NCI-H2107 treated with DMSO at 0.1 percent for 48 hours (cell line): ENCODE measurements at regions not wholly inside any gene's neighbourhood (a gene's known extent, or its start where the extent isn't known, plus 50 kb on each side); places are given as distances from the start of the nearest gene placed in this dataset.

Experiments used
- DNase-seq: peaks from one replicate; lab custom pipeline; 2025; ENCODE audit not compliant: unreplicated experiment; lab: John Stamatoyannopoulos, UW

DNA sequence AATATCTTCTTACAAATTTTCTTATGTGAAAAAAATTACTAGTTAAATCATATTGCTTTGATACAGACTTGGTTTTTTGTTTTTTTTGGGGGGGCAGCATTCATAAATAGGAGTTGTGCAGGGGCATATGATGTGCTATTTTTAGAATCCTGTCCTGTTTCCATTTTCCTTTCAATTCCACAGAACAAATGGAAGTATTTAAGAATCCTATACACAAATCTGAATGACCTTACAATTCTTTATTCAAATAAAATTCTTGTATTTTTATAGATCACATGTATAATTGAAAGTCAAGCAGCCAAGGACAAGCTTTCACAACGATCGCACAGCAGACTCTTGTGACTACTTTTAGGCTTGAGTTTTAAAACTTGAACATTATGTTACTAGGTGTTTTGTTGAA, 523.9 kb downstream of the ANKRD50 start:
- DNase-seq: no peak

DNA sequence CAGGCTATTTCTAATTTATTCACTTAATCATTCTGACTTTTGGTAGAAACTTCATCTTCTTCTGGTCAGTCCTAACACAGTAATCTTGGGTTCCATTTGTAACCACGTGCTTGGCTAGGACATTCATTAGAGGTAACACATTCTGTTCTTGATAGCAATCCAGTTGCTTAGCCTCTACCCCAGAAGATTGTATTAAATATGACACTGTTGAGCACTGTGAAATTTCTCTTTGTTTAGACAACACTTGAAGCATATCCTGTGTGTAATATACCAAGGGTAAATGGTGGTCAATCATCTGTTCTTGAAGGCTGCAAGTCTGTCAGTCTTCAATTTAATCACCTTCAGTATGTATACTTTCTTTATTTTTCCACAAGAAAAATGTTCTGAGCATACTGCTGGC, 523.0 kb downstream of the ANKRD50 start:
- DNase-seq: no peak

DNA sequence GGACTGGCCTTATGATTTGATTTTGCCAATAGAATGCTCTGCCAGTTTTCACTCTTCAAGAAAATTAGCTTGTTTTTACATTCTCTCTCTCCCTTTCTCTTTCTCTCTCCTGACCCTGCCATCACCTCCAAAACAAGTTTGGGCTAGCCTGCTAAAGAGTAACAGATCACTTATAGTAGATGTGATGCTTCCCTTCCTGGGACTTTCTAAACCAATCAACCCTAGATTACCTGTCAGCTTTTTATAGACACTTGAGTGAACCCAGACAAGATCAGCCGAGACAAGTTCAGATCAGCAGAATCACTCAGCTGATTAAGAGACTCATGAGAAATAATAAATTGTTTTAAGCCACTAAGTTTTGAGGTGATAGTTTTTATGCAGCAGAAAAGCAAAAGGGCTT, 521.2 kb downstream of the ANKRD50 start:
- no peak for DNase-seq

DNA sequence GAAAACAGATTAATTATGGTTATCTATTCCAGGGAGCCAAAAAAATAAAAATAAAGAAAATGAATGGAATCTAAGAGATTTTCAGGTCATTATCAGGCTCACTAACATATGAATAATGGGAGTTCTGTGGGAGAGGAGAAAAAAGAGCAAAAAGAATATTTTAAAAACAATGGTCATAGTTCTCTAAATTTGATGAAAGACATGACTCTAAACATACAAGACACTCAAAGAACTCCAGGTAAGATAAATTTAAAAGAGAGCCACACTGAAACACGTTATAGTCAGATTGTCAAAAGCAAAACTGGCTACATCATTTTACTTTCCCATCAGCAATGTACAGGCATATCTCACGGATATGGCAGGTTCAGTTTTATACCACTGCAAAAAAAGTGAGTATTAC, 520.0 kb downstream of the ANKRD50 start:
- no peak for DNase-seq

DNA sequence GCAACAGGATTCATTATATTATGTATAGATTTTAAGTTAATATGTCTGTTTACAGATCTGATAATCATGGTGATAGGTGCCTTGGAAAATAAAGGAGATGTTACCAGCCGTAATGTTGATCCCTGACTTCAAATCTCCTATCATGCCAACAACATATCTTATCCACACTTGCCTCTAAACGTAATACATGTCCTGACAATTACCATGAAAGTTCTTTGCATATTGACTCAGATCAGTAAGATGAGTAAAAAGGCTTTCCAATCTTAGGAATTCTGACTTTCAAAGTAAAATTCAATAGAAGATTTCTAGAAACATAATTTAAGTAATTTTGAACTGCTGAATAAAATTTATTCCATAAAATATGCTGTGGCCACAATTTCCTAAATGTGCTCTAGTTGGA, 513.3 kb downstream of the ANKRD50 start:
- no peak for DNase-seq

DNA sequence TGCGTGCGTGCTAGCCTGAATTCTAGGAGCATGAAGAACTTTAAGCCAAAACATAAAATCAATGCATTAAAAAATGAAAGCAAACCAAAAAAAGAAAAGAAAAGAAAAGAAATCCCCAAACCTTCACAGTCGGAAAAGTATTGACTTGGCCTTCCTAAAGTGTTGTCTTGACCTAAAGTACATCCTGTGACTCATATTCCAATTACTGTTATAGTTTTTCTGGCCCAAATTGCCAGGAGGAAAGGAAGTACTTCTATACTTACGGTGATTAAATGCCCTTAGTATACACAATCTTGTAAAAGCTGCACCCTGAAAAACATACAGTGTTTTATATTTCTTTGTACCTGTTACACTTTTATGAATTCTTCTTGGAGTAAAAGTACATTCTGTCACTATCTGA, 512.8 kb downstream of the ANKRD50 start:
- DNase-seq: no peak

DNA sequence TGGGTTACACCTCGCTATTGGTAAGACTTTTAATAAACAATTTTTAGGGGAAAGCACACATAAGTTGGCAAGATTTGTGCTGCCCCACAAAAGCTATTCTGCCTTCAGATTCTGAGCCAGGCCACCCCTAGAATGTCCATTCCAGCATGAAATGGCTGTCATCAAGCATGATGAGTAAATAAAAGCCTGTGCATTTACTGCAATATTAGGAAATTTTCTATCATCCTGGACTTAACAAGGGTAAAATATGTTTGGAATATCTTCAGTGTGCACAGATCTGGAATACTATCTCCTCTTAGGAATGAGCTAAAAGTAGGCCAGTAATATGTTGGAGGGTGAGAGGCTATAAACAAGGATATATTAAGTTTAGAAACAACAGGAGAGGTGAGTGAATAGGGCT, 510.9 kb downstream of the ANKRD50 start:
- no peak for DNase-seq

DNA sequence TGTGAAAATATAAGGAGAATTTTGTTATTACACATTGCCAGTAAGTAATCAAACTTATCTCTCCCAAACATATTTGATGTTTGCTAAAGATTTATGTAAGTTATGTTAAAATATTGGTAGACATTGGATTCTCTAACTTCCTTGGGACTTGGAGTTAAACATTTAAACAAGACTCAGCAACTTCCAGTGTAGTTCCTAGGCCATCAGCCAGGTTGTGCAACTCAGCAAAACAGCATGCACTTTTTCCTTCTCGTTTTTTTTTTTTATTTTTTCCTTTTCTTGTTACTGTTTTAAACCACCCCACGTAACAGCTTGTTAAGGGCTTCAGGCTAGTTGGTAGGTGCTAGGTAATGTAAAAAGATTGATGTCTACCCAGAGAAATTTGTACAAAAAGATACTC, 510.4 kb downstream of the ANKRD50 start:
- DNase-seq: no peak

DNA sequence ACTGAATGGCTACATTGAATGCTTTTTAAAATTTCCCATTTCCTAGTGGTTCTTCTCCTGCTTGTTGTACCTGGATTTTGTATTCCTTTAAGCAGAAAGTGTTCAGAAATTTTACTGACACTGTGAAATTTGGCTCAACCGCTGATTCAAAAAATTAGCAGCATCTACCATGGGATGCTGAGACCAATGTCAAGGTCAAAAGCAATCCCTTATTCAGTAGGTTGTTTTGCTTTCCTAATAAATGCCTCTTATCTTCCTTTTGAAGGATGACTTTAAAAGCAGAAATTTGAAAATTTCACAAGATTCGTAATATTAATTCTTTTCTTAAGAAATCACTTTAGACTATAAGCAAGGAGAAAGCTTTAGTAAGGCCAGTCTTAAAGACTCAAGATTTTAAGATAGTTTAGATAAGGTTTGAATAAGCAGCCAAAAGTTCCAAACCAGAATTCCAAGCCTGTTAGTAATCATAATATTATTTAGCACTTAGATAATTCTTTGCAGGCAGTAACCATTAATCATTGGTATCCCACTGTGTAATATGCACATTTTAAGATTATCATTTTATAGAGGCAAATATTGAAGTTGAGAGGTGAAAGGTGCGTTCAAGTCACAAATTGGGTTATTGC, 508.8 kb downstream of the ANKRD50 start:
- no peak for DNase-seq

DNA sequence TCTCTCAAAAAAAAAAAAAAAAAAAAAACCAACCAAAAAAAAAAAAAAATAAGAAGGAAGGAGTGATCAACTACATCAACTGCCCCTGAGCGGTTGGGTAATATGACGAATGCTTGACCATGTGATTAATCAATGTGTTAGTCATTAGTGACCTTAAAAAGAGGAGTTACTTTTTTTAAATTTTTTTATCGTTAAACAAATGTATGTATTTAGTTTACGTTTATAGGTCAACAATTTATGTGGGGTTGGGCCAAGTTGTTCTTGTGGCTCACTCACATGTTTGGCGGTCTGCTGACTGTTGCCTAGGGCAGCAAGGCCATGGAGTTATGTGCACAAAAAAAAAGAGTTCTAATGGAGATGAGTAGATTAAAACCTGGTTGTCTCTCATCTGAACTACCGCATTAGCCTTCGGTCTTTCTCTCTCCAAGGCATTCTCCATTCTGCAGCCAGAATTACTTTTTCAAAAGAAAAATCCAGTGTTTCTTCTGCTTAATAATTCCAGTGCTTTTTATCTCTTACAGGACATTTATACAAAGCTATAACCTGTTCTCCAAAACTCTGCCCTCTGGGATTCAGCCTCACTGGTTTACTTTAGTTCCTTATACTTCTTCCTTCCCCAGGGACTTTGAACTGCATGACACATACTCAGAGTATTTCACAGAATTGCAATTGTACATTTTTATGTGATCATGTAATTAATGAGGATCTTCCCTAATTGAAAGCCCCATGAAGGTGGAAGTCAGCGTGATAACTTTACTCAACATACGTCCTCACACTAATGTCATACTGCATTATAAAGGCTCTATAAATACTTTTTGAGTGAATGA, 505.5 kb downstream of the ANKRD50 start:
- DNase-seq: no peak

DNA sequence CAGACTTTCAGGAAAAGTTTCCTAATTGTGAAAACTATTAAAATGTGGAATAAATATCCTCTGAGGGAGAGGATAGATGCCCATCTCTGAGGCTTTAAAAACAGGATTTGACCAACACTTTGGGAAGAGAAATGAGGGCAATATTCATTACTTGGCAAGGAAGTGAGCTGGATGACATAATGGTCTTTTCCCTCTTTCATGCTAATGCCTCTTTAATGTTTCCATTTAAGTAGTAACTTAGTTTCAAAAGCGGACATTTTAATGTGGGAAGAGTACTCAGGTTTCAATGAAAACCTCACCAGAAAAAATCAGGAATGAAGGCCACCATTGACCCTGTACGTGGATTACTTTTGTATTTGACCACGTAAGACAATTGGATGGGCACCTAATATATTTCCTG, 503.3 kb downstream of the ANKRD50 start:
- DNase-seq: no peak

DNA sequence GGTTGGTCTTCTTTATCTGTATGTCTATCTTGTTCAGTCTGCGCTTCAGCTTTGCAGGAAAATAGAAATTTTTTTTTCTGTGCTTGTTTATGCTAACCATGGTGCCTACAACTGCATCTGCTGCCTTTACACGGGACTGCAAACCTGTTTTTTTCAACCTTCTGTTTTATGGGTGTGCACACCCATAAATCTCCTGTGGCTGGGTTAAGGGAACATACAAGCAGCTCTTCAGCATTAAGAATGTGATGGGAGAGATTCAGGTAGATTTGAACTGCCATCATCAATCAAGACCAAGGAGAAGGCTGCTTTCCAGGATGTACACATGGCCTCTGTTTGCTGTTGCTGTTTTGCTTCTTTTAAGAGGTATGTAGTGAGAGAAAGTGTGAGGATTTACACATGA, 502.9 kb downstream of the ANKRD50 start:
- DNase-seq: no peak

DNA sequence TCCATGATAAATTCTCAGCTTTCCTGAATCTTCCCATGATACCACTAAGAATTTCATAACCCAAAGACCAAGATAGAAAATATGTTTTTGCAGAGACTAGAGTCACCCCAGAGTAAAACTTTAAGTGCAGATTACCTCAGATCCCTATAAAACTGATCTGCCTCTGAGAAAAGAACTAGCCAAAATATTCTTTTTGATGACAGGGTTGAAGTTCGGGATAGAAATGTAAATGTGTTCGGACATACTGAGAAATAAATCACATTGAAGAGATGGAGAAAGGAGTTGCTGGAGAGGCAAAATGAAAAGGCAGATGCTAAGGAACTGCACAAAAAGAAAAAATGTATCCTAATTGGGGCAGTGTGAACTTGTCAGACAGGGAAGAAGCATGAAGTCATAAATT, 501.8 kb downstream of the ANKRD50 start:
- no peak for DNase-seq

DNA sequence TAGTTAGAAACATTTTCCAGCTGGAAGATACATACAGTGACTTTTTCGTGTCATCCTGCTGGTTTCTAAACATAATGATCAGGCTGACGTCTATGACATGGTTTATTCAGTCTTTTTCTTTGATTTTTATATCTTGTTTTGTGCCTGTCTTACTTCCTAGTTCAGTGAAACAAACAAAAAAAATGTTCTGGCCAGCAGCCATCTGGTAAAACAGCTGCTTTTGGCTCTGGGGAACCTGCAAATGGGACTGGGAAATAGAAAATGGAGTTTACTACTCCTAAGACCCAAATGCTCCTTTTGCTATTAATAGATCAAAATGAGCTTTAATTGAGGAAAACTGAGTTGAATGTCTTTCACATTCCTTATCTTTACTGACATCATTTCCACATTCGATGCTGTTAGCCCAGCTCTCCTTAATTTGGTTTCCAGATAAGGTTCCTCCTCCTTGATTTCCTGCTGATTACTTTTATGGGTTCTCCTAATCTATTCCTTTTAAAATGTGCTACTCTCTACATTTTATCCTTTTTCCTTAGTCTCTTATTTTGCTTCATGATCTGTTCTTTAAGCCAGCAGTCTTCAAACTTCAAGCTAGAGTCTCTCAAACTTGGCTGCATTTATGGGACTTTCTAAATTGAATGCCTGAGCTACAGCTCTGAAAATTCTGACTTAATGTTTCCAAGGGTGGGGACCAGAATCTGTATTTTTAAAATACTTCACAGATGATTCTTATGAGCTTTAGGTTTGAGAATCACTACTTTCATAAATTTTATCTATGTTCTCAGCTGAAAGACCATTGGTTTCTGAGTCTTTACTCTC, 499.5 kb downstream of the ANKRD50 start:
- no peak for DNase-seq

DNA sequence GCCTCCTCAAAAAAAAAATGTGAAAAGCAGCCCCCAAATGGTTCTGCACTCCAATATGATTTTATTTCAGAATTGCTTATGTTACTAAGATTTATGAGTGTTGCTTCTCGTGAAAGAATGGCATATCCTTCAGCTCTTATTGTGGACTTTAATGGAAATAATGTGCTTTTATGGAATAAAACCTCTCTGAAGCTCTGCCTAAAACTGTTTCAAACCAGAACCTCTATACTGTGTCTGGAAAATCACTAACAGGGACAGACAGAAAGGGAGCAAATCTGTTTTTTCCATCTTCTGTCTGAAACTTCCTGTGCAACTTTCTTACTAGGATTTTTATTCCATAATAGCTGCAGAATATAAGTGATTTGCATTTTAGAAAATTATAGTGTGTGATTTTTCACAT, 493.1 kb downstream of the ANKRD50 start:
- no peak for DNase-seq

DNA sequence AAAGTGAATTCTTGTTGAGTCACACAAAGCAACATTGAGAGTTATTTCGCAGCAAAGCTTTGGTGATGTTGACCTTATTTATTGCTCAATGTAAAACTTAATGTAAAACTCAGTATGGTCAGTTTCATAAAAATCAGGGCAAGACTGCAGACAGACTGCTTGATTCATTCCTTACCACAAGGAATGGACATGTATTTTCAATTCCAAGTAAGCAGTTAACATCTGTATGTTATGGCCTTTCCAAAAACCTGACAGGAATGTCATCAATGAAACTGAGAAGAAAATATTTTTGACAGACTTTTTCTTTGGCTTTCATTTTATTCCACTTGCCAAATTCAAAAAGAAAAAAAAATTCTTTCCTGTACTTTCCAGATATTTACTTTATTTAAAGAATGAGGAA, 488.3 kb downstream of the ANKRD50 start:
- DNase-seq: no peak

DNA sequence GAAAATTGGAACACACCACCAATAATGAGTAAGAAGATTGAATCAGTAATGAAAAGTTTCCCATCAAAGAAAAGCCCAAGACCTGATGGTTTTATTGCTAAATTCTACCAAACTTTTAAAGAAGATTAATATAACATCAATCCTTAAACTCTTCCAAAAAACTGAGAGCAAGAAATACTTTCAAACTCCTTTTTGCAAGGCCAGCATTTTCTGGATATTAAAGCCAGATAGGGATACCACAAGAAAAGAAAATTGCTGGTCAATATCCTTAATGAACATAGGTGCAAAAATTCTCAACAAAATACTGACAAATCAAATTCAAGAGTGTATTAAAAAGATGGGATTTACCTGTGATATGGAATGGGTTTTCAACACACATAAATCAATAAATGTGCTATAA, 484.6 kb downstream of the ANKRD50 start:
- no peak for DNase-seq

DNA sequence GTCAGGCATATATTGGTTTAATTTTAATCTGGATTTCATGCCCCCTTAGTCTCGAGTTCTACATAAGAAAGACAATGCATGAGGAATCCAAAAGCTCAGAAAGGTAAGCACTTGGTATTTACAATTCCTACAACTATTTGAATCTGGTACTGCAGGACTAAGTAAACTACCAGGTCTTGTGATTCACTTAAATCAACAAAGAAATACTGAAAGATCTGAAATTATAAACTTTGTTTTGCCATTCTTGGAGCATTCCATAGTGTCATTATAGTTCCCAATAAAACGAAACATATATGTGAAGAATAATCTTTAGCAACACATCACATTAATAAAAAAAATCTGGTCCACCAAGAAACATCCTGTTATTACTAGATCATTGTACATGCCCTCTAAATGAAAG, 482.3 kb downstream of the ANKRD50 start:
- no peak for DNase-seq

DNA sequence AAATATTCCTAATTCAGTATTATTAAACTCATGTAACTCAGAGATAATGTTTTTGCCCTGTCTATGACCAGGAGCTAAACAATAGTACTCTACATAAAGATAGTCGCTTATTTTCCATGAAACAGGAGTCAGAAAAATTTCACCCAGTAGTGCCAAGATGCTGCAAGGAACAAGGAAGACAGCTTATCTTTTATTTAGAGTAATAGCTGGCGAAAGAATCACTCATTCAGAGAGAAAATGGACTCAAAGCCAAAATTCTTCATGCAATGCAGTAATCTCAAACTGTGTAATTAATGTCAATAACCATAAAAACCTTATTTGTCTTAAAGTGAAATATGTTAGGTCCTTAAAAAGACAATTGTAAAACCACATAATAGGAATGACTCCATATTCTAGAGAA, 477.8 kb downstream of the ANKRD50 start:
- DNase-seq: no peak

DNA sequence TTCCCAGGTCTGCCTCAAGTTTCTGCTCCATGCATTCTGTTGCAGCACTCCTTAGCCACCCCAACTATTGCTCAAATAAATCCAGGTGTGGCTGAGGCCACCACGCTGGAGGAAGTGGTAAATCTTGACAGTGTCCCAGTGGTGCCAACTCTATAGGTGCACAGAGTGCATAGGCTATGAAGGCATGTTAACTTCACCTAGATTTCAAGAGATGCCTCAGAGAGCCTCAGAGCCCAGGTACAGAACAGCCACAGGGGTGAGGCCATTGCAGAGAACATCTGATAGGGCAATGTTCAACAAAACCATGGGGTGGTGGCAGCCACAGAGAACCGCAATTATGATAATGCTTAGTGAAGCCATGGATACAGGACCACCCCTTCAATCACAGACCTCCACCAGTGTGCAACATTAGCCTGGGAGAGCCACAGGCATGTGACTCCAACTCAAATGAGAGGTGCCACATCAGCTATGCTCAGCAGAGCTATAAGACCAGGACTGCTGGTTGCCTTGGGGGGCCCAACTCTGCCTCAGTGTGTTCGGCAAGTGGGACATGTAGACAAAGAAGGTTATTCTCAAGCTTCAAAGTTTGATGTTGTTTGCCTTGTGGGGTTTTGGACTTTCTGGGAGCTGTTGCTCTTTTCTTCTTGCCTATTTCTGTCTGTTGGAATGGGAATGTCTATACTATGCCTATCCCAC, 468.7 kb downstream of the ANKRD50 start:
- DNase-seq: no peak

DNA sequence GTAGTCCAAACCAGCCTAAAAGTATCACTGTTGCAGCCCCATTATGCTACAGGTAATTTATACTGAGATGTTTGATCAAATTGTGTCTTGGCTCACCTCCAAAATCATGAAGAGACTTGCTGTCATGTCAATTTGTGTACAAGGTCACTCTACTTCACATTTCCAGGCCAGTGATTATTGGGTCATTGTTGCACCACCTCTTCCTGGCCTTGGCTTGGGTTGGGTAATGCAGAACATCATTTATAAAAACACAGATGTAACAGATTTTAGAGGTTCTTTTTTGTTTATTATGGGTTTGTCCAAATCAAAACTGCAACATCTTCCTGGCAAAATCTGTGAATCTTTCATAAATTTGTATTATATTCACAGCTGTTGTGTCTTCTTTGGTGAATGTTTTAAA, 459.5 kb downstream of the ANKRD50 start:
- DNase-seq: no peak
